OCI-LY7 (cell line): ENCODE measurements at regions not wholly inside any gene's neighbourhood (a gene's known extent, or its start where the extent isn't known, plus 50 kb on each side); places are given as distances from the start of the nearest gene placed in this dataset.

Experiments
- BruUV-seq: library from RNA; stranded (reverse); fragments of 400-500 nt; replicated peaks from 2 replicates; lab custom pipeline; 2021; lab: Mats Ljungman, UMichigan
- CTCF ChIA-PET: fragments of 300-600 bp; sonication (Branson Sonifier 250); formaldehyde crosslinking; loops from one replicate; lab custom pipeline; 2022; ENCODE audit warnings: antibody characterized with exemption; ENCODE audit not compliant: unreplicated experiment; lab: Charles Lee
- POLR2A ChIA-PET: fragments of 300-600 bp; sonication (Branson Sonifier 250); formaldehyde crosslinking; loops from one replicate; lab custom pipeline; 2022; ENCODE audit warnings: antibody characterized with exemption; lab: Charles Lee
- DNase-seq: peaks from one replicate; pipeline ENCODE4 v3.0.0-alpha.2; 2015; ENCODE audit warnings: low spot score
- H2AFZ ChIP-seq: fragments of 200-600 bp; sonication (generic), shearing (Covaris generic); 2 replicates; pipeline ENCODE4 v1.6.1; 2014; ENCODE audit warnings: mild to moderate bottlenecking, antibody characterized with exemption, low read length, moderate library complexity
- H3K27ac ChIP-seq: fragments of 200-600 bp; sonication (generic); 2 replicates; pipeline ENCODE4 v1.5.1; 2014; ENCODE audit warnings: mixed run types, low read depth, mild to moderate bottlenecking, moderate library complexity, low read length, inconsistent platforms; ENCODE audit not compliant: poor library complexity, severe bottlenecking
- H3K36me3 ChIP-seq: fragments of 200-600 bp; sonication (generic); 2 replicates; pipeline ENCODE4 v1.6.1; 2014; ENCODE audit warnings: mild to moderate bottlenecking, antibody characterized with exemption, low read length, moderate library complexity, mixed read lengths; ENCODE audit not compliant: insufficient read depth
- H3K4me1 ChIP-seq: fragments of 200-600 bp; sonication (generic); 2 replicates; pipeline ENCODE4 v1.5.1; 2014; ENCODE audit warnings: mild to moderate bottlenecking, low read length; ENCODE audit not compliant: insufficient read depth, poor library complexity, severe bottlenecking
- H3K4me2 ChIP-seq: fragments of 200-600 bp; sonication (generic); 2 replicates; pipeline ENCODE4 v1.6.1; 2014; ENCODE audit warnings: mild to moderate bottlenecking, low read length
- H3K4me3 ChIP-seq: fragments of 200-600 bp; sonication (generic); 2 replicates; pipeline ENCODE4 v1.5.1; 2014; ENCODE audit warnings: mild to moderate bottlenecking, low read depth, low read length; ENCODE audit not compliant: poor library complexity, severe bottlenecking
- H3K79me2 ChIP-seq: fragments of 200-600 bp; sonication (generic); 2 replicates; pipeline ENCODE4 v1.6.1; 2016; ENCODE audit warnings: low read depth, mild to moderate bottlenecking, low read length, moderate library complexity, mixed read lengths; ENCODE audit not compliant: insufficient read depth
- H3K9me2 ChIP-seq: fragments of 200-600 bp; sonication (generic); 2 replicates; pipeline ENCODE4 v1.6.1; 2016; ENCODE audit warnings: mild to moderate bottlenecking, low read length, mixed read lengths; ENCODE audit not compliant: insufficient read depth
- H3K9me3 ChIP-seq: fragments of 200-600 bp; sonication (generic); 2 replicates; pipeline ENCODE4 v1.6.1; 2014; ENCODE audit warnings: mild to moderate bottlenecking, mixed run types, low read length, mixed read lengths
- H4K20me1 ChIP-seq: fragments of 200-600 bp; sonication (generic); 2 replicates; pipeline ENCODE4 v1.6.1; 2014; ENCODE audit warnings: mild to moderate bottlenecking, antibody characterized with exemption, low read length, moderate library complexity, mixed read lengths; ENCODE audit not compliant: insufficient read depth
- EZH2phosphoT487 ChIP-seq: fragments of 200-600 bp; sonication (generic); IDR thresholded peaks from 2 replicates; pipeline ENCODE4 v1.6.1; 2018; ENCODE audit warnings: low read depth, borderline replicate concordance, mild to moderate bottlenecking, mixed run types, antibody characterized with exemption, low read length, moderate library complexity, mixed read lengths
- intact Hi-C: fragments of 100-400 bp; cut with micrococcal nuclease; formaldehyde crosslinking; loops from one replicate; pipeline ENCODE4 v1.10.0; 2022; ENCODE audit not compliant: unreplicated experiment
- TF ChIP-seq, protein P1 (sequence below): fragments of 200-600 bp; sonication (generic); conservative IDR thresholded peaks from 2 replicates; pipeline ENCODE4 v1.5.1; 2014; ENCODE audit warnings: mild to moderate bottlenecking, antibody characterized with exemption, low read length, moderate library complexity, mixed read lengths

DNA sequence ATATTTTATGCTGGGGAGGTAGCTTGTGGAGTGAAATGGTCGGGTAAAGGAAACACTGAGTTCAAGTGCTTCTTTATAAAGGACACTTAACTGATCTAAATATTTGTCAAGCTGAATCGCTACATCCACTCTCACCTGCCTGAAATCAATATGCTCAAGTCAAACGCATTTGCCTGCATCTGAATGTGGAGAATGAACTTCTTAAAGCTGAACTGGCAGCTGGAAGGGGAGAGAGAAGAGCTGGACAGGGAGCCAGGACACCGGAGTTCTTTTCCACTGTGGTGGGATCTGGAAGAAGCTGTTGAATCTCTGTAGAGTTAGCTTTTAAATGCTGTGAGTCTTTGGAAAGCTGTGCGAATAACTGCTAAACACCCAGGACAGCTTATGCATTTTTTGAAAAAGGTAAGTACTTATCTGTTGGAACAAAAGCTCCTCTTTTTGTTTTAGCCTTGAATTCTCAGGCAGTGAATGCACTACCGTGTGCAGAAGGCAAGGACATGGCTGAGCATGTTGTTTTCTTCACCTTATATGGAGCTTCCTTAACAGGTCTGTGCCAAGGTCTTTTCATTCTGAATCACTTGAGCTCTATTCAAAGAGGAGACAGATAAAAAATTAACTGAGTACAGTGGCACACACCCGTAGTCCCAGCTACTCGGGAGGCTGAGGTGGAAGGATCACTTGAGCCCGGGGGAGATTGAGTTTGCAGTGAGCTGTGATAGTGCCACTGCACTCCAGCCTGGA, 74.2 kb upstream of the KLF7 start:
- ChIA-PET CTCF (no interaction called here), POLR2A (no interaction called here)
- Histone ChIP-seq H3K9me3 (no peaks in the 10 kb centered on the region), H3K27ac (no peak overlapping the region), H3K36me3 (no peaks in the 10 kb centered on the region), H3K4me1 (no peaks in the 10 kb centered on the region), H3K4me3 (no peak overlapping the region), H3K9me2 (no peaks in the 10 kb centered on the region), H3K79me2 (no peaks in the 10 kb centered on the region), H4K20me1 (no peaks in the 10 kb centered on the region), H3K4me2 (no peak overlapping the region), H2AFZ (no peak overlapping the region)
- TF ChIP-seq EZH2phosphoT487 = no peak
- TF ChIP-seq, protein P1, sequence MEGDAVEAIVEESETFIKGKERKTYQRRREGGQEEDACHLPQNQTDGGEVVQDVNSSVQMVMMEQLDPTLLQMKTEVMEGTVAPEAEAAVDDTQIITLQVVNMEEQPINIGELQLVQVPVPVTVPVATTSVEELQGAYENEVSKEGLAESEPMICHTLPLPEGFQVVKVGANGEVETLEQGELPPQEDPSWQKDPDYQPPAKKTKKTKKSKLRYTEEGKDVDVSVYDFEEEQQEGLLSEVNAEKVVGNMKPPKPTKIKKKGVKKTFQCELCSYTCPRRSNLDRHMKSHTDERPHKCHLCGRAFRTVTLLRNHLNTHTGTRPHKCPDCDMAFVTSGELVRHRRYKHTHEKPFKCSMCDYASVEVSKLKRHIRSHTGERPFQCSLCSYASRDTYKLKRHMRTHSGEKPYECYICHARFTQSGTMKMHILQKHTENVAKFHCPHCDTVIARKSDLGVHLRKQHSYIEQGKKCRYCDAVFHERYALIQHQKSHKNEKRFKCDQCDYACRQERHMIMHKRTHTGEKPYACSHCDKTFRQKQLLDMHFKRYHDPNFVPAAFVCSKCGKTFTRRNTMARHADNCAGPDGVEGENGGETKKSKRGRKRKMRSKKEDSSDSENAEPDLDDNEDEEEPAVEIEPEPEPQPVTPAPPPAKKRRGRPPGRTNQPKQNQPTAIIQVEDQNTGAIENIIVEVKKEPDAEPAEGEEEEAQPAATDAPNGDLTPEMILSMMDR = no peak
- intact Hi-C loops = no loop called here
- BruUV-seq = no TSS peak
- DNase-seq = no peak

GRCh38 chr2:207240649-207241048, 74.9 kb upstream of the KLF7 start:
- BruUV-seq = no TSS peak
- Histone ChIP-seq H3K4me1 (no peaks in the 10 kb centered on the region), H3K27ac (no peak overlapping the region), H3K4me3 (no peak overlapping the region), H3K9me3 (no peaks in the 10 kb centered on the region), H3K4me2 (no peak overlapping the region), H3K9me2 (no peaks in the 10 kb centered on the region), H3K79me2 (no peaks in the 10 kb centered on the region), H2AFZ (no peak overlapping the region), H4K20me1 (no peaks in the 10 kb centered on the region), H3K36me3 (no peaks in the 10 kb centered on the region)
- intact Hi-C loops = no loop called here
- TF ChIP-seq, protein P1 = no peak
- TF ChIP-seq EZH2phosphoT487 = no peak
- DNase-seq = no peak
- POLR2A ChIA-PET = no interaction called here
- CTCF ChIA-PET = no interaction called here

DNA sequence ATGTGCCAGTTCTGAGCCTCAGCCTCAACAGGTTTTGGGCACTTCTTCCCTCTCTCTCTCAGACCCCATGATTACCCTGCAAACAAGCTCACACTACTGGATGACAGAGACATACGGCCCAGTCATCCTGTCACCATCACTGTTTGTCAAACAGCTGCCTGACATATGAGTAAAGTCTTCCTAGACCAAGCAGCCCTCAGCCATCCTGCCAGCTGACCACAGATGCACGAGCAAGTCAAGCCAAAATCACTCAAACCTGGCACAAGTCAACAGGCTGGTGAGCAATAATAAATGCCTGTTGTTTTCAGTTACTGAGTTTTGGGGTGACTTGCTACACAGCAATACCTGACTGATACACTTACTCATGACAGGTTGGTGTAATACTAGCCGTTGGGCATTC, 75.5 kb upstream of the KLF7 start:
- no peak overlapping the region for H2AFZ ChIP-seq
- H3K4me3 ChIP-seq = no peak overlapping the region
- DNase-seq = no peak
- intact Hi-C loops = no loop called here
- no peaks in the 10 kb centered on the region for H4K20me1 ChIP-seq
- TF ChIP-seq, protein P1 = no peak
- no peak for TF ChIP-seq EZH2phosphoT487
- H3K4me1 ChIP-seq = no peaks in the 10 kb centered on the region
- ChIA-PET CTCF (no interaction called here), POLR2A (no interaction called here)
- no peaks in the 10 kb centered on the region for H3K9me3 ChIP-seq
- H3K36me3 ChIP-seq = no peaks in the 10 kb centered on the region
- BruUV-seq = no TSS peak
- H3K9me2 ChIP-seq = no peaks in the 10 kb centered on the region
- no peak overlapping the region for H3K4me2 ChIP-seq
- no peaks in the 10 kb centered on the region for H3K79me2 ChIP-seq
- no peak overlapping the region for H3K27ac ChIP-seq
